SU-DHL-6 (cell line): ENCODE measurements at regions not wholly inside any gene's neighbourhood (a gene's known extent, or its start where the extent isn't known, plus 50 kb on each side); places are given as distances from the start of the nearest gene placed in this dataset.
A peak's percentile ranks its signal among the peaks of the same experiment; 100 is the strongest.

Experiments used
- H2AFZ ChIP-seq: fragments of 200-600 bp; sonication (generic); 2 replicates; pipeline ENCODE4 v1.6.1; 2014; ENCODE audit warnings: low read depth, mild to moderate bottlenecking, moderate library complexity, mixed read lengths, antibody characterized with exemption, low read length; ENCODE audit not compliant: severe bottlenecking
- H3F3A ChIP-seq: fragments of 200-600 bp; shearing (Covaris generic); 2 replicates; pipeline ENCODE4 v1.6.0; 2016; ENCODE audit warnings: antibody characterized with exemption, mild to moderate bottlenecking; ENCODE audit not compliant: insufficient read depth
- H3K27ac ChIP-seq: fragments of 200-600 bp; sonication (generic); 2 replicates; pipeline ENCODE4 v1.5.1; 2016; ENCODE audit warnings: low read depth, mild to moderate bottlenecking, low read length, moderate library complexity, mixed read lengths
- H3K27me3 ChIP-seq: fragments of 200-600 bp; sonication (generic), shearing (Covaris generic); 2 replicates; pipeline ENCODE4 v1.6.0; 2014; ENCODE audit warnings: mild to moderate bottlenecking, low read length
- H3K36me3 ChIP-seq: fragments of 200-600 bp; sonication (generic); 2 replicates; pipeline ENCODE4 v1.6.1; 2014; ENCODE audit warnings: mild to moderate bottlenecking, low read length, mixed read lengths
- H3K4me2 ChIP-seq: fragments of 300-600, 200-600 bp; shearing (Covaris generic), sonication (generic); 2 replicates; pipeline ENCODE4 v1.6.0; 2014; ENCODE audit warnings: low read length, low read depth, mild to moderate bottlenecking; ENCODE audit not compliant: poor library complexity, severe bottlenecking
- H3K4me3 ChIP-seq: fragments of 200-600 bp; sonication (generic); 2 replicates; pipeline ENCODE4 v1.5.1; 2014; ENCODE audit warnings: antibody characterized with exemption, low read length, mild to moderate bottlenecking, mixed read lengths; ENCODE audit not compliant: insufficient read depth, poor library complexity, severe bottlenecking
- H3K79me2 ChIP-seq: fragments of 200-600 bp; sonication (generic); 2 replicates; pipeline ENCODE4 v1.6.1; 2014; ENCODE audit warnings: mild to moderate bottlenecking, low read length, moderate library complexity; ENCODE audit not compliant: insufficient read depth
- H3K9ac ChIP-seq: fragments of 200-600 bp; sonication (generic); 2 replicates; pipeline ENCODE4 v1.7.0; 2014; ENCODE audit warnings: mild to moderate bottlenecking, low read length
- H3K9me2 ChIP-seq: fragments of 200-600 bp; sonication (generic); replicated peaks from 2 replicates; pipeline ENCODE4 v1.6.1; 2014; ENCODE audit warnings: low read length; ENCODE audit not compliant: insufficient read depth
- H3K9me3 ChIP-seq: fragments of 200-600 bp; sonication (generic); 2 replicates; pipeline ENCODE4 v1.6.1; 2014; ENCODE audit warnings: low read length, mixed read lengths; ENCODE audit not compliant: insufficient read depth
- H4K20me1 ChIP-seq: fragments of 200-600 bp; sonication (generic); 2 replicates; pipeline ENCODE4 v1.6.1; 2014; ENCODE audit warnings: low read depth, mild to moderate bottlenecking, antibody characterized with exemption, low read length, moderate library complexity, mixed read lengths
- CTCF ChIP-seq: fragments of 200-600 bp; sonication (generic); IDR thresholded peaks from one replicate; pipeline ENCODE4 v1.5.1; 2017; ENCODE audit warnings: antibody characterized with exemption, mild to moderate bottlenecking, low read length, moderate library complexity; ENCODE audit not compliant: insufficient read depth, poor library complexity, severe bottlenecking
- EZH2phosphoT487 ChIP-seq: fragments of 200-600 bp; sonication (generic), shearing (Covaris generic); conservative IDR thresholded peaks from 2 replicates; pipeline ENCODE4 v1.6.1; 2018; ENCODE audit warnings: mild to moderate bottlenecking, antibody characterized with exemption, low read length, moderate library complexity, mixed read lengths

- H2AFZ ChIP-seq: no peak overlapping the region
- H3K79me2 ChIP-seq: no peaks in the 10 kb centered on the region
- no peak overlapping the region for H3K27ac ChIP-seq
- no peaks in the 10 kb centered on the region for H3K36me3 ChIP-seq
- TF ChIP-seq CTCF (no peak), EZH2phosphoT487 (no peak)
- H3K9ac ChIP-seq: no peak overlapping the region
- H3K9me3 ChIP-seq: no peaks in the 10 kb centered on the region
- no peaks in the 10 kb centered on the region for H3F3A ChIP-seq
- H3K27me3 ChIP-seq: no peaks in the 10 kb centered on the region
- no peak overlapping the region for H3K4me2 ChIP-seq
- no peaks in the 10 kb centered on the region for H4K20me1 ChIP-seq
- H3K9me2 ChIP-seq: no peaks in the 10 kb centered on the region
- H3K4me3 ChIP-seq: no peak overlapping the region
Observed at GRCh38 chr6:67757465-67758033, 877.5 kb upstream of the ADGRB3 start.

GRCh38 chr6:67748521-67748920 lies 886.6 kb upstream of the ADGRB3 start:
- no peaks in the 10 kb centered on the region for H3K27me3 ChIP-seq
- H3K79me2 ChIP-seq: no peaks in the 10 kb centered on the region
- no peak overlapping the region for H3K4me2 ChIP-seq
- no peak overlapping the region for H3K9ac ChIP-seq
- TF ChIP-seq CTCF: no peak
- no peak for TF ChIP-seq EZH2phosphoT487
- H2AFZ ChIP-seq: no peak overlapping the region
- no peak overlapping the region for H3K4me3 ChIP-seq
- no peak overlapping the region for H3K27ac ChIP-seq
- no peaks in the 10 kb centered on the region for H3K36me3 ChIP-seq
- no peaks in the 10 kb centered on the region for H3K9me2 ChIP-seq
- H3F3A ChIP-seq: no peaks in the 10 kb centered on the region
- H4K20me1 ChIP-seq: no peaks in the 10 kb centered on the region
- no peaks in the 10 kb centered on the region for H3K9me3 ChIP-seq

GRCh38 chr6:67736816-67737215 lies 898.3 kb upstream of the ADGRB3 start:
- H3K9ac ChIP-seq: no peak overlapping the region
- H3K9me2 ChIP-seq: no peaks in the 10 kb centered on the region
- no peaks in the 10 kb centered on the region for H3K9me3 ChIP-seq
- H2AFZ ChIP-seq: peak overlapping the region; percentile 25
- TF ChIP-seq EZH2phosphoT487 (no peak), CTCF (no peak)
- H3F3A ChIP-seq: no peaks in the 10 kb centered on the region
- no peak overlapping the region for H3K4me2 ChIP-seq
- no peaks in the 10 kb centered on the region for H3K36me3 ChIP-seq
- no peak overlapping the region for H3K27ac ChIP-seq
- H3K27me3 ChIP-seq: no peaks in the 10 kb centered on the region
- H3K79me2 ChIP-seq: no peaks in the 10 kb centered on the region
- no peaks in the 10 kb centered on the region for H4K20me1 ChIP-seq
- H3K4me3 ChIP-seq: no peak overlapping the region
